NK-92 (cell line): ENCODE measurements at regions not wholly inside any gene's neighbourhood (a gene's known extent, or its start where the extent isn't known, plus 50 kb on each side); places are given as distances from the start of the nearest gene placed in this dataset.

ENCODE experiments used
- DNase-seq: peaks from one replicate; lab custom pipeline; 2025; ENCODE audit not compliant: unreplicated experiment; lab: John Stamatoyannopoulos, UW

DNA sequence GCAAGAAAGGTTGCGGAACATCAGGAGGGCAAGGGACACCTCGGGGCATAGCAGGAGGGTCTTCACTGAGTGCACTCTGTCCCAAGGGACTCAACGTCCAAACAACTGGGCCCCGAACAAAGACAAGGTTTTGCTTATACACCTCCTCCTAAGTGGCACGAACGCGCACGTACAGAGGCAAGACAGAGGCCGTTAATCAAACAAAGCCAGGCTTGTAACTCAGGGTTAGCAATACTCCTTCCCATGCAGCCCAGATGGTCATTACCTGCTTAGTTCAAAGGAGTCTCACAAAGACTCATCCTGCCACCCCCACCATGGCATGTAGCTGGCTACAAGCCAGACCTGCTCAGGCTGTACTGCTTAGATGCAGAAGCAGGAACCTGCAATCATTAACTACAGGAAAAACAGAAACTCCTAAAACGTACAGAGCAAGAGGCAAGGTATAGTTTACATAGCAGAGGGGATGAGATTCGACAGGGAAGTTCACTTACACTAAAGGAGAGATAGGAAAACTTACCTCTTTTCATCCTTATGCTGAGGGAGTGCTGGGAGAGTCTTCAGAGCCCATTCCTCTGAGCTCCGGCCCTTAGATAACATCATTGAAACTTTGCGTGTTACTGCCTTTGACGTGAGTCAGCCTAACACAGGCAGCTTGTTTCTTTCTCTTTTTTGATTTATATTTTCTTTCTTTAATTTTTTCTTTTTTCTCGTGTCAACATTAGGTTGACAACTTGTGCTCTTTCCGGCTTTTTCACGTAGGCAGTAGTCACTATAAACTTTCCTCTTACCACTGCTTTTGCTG is 1319.1 kb downstream of the TMEM121 start:
- DNase-seq, result no peak

DNA sequence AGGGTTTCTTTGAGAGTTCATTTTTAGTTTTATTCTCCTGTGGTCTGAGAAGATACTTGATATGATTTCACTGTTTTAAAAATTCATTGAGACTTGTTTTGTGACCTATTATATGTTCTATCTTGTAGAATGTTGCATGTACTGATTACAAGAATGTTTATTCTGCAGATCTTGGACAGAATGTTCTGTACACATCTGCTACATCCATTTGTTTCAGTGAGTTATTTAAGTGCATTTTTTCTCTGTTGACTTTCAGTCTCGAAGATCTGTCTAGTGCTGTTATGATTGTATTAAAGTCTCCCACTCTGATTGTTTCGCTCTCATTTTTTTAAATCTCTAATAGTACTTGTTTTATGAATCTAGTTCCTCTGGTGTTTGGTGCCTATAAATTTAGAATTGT is 1319.8 kb downstream of the TMEM121 start:
- DNase-seq, result no peak

GRCh38 chr14:106848330-106849121 is 1322.1 kb downstream of the TMEM121 start:
- no peak for DNase-seq

GRCh38 chr14:106850913-106851825 is 1324.8 kb downstream of the TMEM121 start:
- no peak for DNase-seq

- no peak for DNase-seq
Measured at GRCh38 chr14:106872611-106873446, 1346.4 kb downstream of the TMEM121 start.

DNA sequence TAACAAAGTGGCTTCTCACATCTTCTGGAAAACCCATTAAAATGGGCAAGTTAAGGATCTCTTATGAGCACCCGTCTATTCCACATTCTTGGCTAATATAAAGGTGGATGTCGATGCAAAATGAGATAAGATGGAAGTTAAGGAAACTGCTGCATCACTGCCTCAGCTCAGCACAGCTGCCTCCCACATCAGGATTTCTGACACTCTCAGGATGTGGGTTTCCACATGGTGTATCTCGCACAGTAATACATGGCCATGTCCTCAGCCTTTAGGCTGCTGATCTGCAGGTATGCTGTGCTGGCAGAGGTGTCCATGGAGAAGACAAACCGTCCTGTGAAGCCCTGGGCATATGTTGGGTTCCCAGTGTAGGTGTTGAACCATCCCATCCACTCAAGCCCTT is 1348.0 kb downstream of the TMEM121 start:
- no peak for DNase-seq

DNA sequence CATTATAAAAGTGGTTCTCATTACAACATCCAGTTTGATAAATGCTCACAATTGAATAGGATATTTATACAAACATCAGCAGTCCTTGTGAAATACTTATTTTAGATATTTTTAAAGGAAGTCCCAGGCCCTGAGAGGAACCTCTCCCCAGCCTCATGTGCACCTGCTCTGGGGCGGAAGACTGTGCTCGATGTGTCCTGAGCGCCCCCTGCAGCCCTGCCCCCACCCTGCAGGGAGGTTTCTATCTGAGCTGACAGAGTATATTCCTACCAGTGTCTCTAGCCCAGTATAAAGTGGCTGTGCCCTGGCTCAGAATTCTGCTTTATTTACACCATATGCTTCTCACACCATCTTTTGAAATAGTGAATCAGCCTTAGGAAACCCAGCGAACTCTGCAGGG is 1349.1 kb downstream of the TMEM121 start:
- DNase-seq, result no peak

DNA sequence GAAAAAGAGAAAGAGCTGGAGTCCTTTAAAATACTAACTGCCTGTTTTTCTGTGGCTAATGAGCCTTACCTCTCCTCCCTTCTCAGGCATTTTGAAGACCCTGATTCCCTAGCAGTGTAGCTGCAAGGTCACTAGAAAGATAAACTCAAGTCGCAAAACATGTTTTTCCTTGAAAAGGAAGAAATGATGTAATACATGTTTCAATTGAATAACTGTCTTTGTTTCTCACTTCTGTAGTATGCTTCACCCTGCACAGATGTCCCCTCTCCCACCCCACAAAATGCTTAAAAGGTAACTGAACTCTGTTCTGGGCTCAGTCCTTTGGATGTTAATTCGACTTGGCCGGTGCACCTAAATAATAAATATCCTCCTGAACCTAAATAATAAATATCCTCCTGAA is 1350.3 kb downstream of the TMEM121 start:
- DNase-seq, result no peak

DNA sequence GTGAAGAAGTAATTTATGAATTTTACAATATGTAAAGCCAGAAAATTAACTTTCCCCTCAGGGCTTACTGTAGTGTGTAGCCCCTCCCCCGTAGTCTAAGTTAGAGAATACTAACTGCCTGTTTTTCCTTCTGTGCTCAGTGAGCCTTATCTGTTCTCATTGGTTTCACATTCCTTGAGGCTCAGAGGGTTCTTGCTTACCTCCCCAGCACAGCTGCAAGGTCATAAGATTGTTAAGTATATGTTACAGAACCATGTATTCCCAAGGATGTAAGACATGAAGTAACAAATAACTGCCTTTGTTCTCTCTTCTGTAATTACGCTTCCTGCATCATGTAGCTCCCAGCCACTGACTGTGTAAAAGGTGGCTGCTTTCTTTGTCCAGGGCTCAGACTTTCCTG is 1351.1 kb downstream of the TMEM121 start:
- no peak for DNase-seq

DNA sequence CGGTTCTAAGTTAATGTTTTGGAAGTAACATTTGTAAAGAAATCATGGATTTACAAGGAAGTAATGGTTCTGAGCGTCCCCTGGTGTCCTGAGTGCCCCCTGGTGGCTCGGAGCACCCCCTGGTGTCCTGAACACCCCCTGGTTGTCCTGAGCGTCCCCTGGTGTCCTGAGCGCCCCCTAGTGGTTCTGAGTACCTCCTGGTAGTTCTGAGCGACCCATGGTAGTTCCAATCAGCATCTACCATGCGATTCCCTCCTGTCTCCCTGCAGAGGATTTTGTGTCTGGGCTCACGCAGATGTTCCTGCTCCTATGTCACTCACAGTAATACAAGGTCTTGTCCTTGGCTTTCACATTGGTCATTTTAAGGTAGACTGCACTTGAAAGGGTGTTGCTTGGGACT is 1352.9 kb downstream of the TMEM121 start:
- DNase-seq, result no peak

GRCh38 chr14:106883218-106883692 is 1356.9 kb downstream of the TMEM121 start:
- no peak for DNase-seq
